Pancreas (tissue), 10 donors: ENCODE measurements at regions not wholly inside any gene's neighbourhood (a gene's known extent, or its start where the extent isn't known, plus 50 kb on each side); places are given as distances from the start of the nearest gene placed in this dataset.
A peak's percentile ranks its signal among the peaks of the same experiment; 100 is the strongest.

Experiments
- ATAC-seq, 4 donors: fragments of 200-7000 bp; cut with Tn5 transposase; one replicate each; pipeline versions ENCODE4 v1.8.0 to v1.9.1; 2020; ENCODE audit warnings: mild to moderate bottlenecking in 4 of 4, moderate library complexity in 4 of 4
- DNase-seq, 6 donors: peaks; one replicate each; pipeline ENCODE4 v3.0.0-alpha.2; 2020
- FAIRE-seq: peaks from 2 replicates; lab custom pipeline; 2012; peaks lifted over from hg19 to GRCh38; lab: Jason Lieb, UNC
- H3K27ac ChIP-seq, 4 donors: fragments of 200-600 bp; sonication (generic); 1 replicate in 3 of 4; 2 replicates in 1 of 4; pipeline versions ENCODE4 v1.5.0 to v1.8.0; 2020
- H3K27me3 ChIP-seq, 4 donors: fragments of 200-600 bp; one replicate each; pipeline ENCODE4 v1.8.0; 2021
- H3K36me3 ChIP-seq, 3 donors: fragments of 200-600 bp; sonication (generic) in 1 of 3; one replicate each; pipeline versions ENCODE4 v1.5.0 to v1.8.0; 2020 to 2021
- H3K4me1 ChIP-seq, 3 donors: fragments of 200-600 bp; one replicate each; pipeline ENCODE4 v1.8.0; 2021
- H3K4me3 ChIP-seq, 4 donors: fragments of 200-600 bp; sonication (generic) in 2 of 4; one replicate each; pipeline versions ENCODE4 v1.5.0 to v1.8.0; 2020 to 2021
- H3K9me3 ChIP-seq, 4 donors: fragments of 200-600 bp; one replicate each; pipeline ENCODE4 v1.8.0; 2021
- CTCF ChIP-seq, 4 donors: fragments of 200-600 bp; sonication (generic) in 3 of 4; IDR thresholded peaks; one replicate each; pipeline versions ENCODE4 v1.5.0 to v1.8.0; 2021; ENCODE audit warnings: antibody characterized with exemption in 4 of 4
- WGBS, 2 donors: extraction: QIAGEN DNeasy Blood & Tissue Kit; methylation state at CpG; one replicate each; pipeline ENCODE4 v1.1.7; 2013; 5-methylcytosine and 5-hydroxymethylcytosine counted together
- intact Hi-C, 3 donors: fragments of 100-400 bp; cut with DNase I; formaldehyde crosslinking; loops; one replicate each; pipeline versions ENCODE4 v1.11.1 to v1.14.2; 2022
- donor health status: healthy with polysubstance abuse.
- donor health status: DM: no; HTN: no; CAD: no; lungs with moderate emphysema.
- donor health status: DM: no; HTN: no; CAD: no.
- donor health status: control.
- donor health status: control.
- donor health status: Bipolar disorder and iron deficiency.
- donor health status: DM: yes; HTN: yes; CAD: no.
- donor health status: DM: no; HTN: no; CAD: no.
- donor health status: DM: no; HTN: no; CAD: no.
- donor health status: DM: yes; HTN: yes; CAD: no.

DNA sequence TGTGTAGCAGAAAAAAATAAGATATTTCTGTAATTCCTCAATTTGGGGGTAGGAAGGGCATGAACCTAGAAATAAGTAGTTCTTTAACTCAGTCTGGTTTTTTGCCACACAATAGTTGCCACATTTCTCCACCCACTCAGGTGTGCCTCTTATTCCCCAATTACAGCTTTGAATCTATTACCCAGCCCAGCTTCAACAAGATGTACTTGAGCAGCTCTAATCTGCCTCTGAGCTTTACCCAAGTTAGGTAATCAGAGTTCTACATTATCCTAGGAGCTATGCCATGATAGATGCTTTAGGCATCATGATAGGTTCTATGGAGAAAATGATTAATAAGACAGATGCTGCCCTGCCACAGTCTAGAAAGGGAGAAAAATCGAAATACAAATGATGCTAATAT lies 117.4 kb upstream of the GPRIN3 start:
- no peak for DNase-seq
- TF ChIP-seq CTCF (IDR thresholded peaks at IDR 0.05), result no peak
- no peaks in the 10 kb centered on the region for H3K27me3 ChIP-seq
- H3K4me3 ChIP-seq, result no peak overlapping the region
- ATAC-seq, result no peak
- H3K27ac ChIP-seq, result no peak overlapping the region
- H3K9me3 ChIP-seq, result no peaks in the 10 kb centered on the region
- intact Hi-C loops, result no loop called here
- peaks cover 0 to 5% (median 0%) of the 10 kb centered on the region in 3 donors for H3K4me1 ChIP-seq
- H3K36me3 ChIP-seq, result no peaks in the 10 kb centered on the region
- 73 to 85% methylated on average over 1 of the region's 1 CpG for WGBS, 2 donors
- FAIRE-seq, result no peak

DNA sequence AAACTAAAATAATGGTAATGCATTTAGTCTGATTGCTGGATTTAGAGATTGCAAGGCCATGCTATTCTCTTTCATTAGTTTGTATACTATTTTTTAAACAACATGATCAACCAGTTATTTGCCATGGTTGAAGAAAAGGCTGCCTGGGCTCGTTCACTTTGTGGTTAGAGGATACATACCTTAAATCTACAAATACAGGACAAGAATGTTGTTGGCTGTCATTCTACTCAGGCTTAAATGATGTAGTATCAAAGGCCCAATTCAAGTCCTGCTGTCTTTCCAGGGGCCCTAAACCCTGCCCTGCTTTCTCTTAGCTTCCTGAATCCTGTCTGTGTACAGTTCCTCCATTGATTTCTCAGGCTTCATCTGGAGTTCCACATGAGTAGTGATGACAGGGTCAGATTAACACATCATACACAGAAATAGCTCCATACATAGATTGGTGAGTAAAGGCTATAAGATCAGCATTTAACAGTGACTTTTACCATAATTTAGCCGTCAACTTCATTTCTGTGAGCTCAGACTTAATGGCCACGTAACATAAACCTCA lies 114.9 kb upstream of the GPRIN3 start:
- ATAC-seq (no peak), DNase-seq (no peak), FAIRE-seq (no peak)
- Histone ChIP-seq H3K9me3 (no peaks in the 10 kb centered on the region), H3K27me3 (no peaks in the 10 kb centered on the region), H3K4me1 (no peaks in the 10 kb centered on the region), H3K36me3 (no peaks in the 10 kb centered on the region), H3K27ac (no peak overlapping the region), H3K4me3 (no peak overlapping the region)
- 95 to 98% methylated on average over 3 of the region's 3 CpGs for WGBS, 2 donors
- TF ChIP-seq CTCF (IDR thresholded peaks at IDR 0.05), result no peak
- intact Hi-C loops, result no loop called here

- Histone ChIP-seq H3K27me3 (no peaks in the 10 kb centered on the region), H3K36me3 (no peaks in the 10 kb centered on the region), H3K27ac (no peak overlapping the region), H3K4me3 (no peak overlapping the region), H3K4me1 (no peaks in the 10 kb centered on the region), H3K9me3 (no peaks in the 10 kb centered on the region)
- FAIRE-seq, result no peak
- WGBS, 2 donors, result 95 to 97% methylated on average over 2 of the region's 2 CpGs
- DNase-seq, result no peak
- no peak for ATAC-seq
- intact Hi-C loops, result no loop called here
- TF ChIP-seq CTCF (IDR thresholded peaks at IDR 0.05), result no peak
Observed at GRCh38 chr4:89420507-89420906, 112.9 kb upstream of the GPRIN3 start.

GRCh38 chr4:89419111-89419695 lies 111.6 kb upstream of the GPRIN3 start:
- no peak for DNase-seq
- 70 to 74% methylated on average over 5 of the region's 5 CpGs for WGBS, 2 donors
- Histone ChIP-seq H3K36me3 (no peaks in the 10 kb centered on the region), H3K4me3 (no peak overlapping the region), H3K9me3 (no peaks in the 10 kb centered on the region), H3K27me3 (no peaks in the 10 kb centered on the region), H3K4me1 (no peaks in the 10 kb centered on the region), H3K27ac (no peak overlapping the region)
- FAIRE-seq, result no peak
- intact Hi-C loops, result no loop called here
- no peak for TF ChIP-seq CTCF (IDR thresholded peaks at IDR 0.05)
- ATAC-seq, result no peak

GRCh38 chr4:89416960-89417359 lies 109.4 kb upstream of the GPRIN3 start:
- intact Hi-C loops, result no loop called here
- H3K27ac ChIP-seq, result no peak overlapping the region
- H3K4me3 ChIP-seq, result no peak overlapping the region
- ATAC-seq, result peak in 1 of 4 donors; percentile 45
- no peaks in the 10 kb centered on the region for H3K36me3 ChIP-seq
- DNase-seq, result no peak
- no peak for FAIRE-seq
- no peaks in the 10 kb centered on the region for H3K27me3 ChIP-seq
- TF ChIP-seq CTCF (IDR thresholded peaks at IDR 0.05), result no peak
- H3K4me1 ChIP-seq, result no peaks in the 10 kb centered on the region
- 83 to 92% methylated on average over 2 of the region's 2 CpGs for WGBS, 2 donors
- no peaks in the 10 kb centered on the region for H3K9me3 ChIP-seq
